ENCODE measurements at regions not wholly inside any gene's neighbourhood (a gene's known extent, or its start where the extent isn't known, plus 50 kb on each side); places are given as distances from the start of the nearest gene placed in this dataset.

DNA sequence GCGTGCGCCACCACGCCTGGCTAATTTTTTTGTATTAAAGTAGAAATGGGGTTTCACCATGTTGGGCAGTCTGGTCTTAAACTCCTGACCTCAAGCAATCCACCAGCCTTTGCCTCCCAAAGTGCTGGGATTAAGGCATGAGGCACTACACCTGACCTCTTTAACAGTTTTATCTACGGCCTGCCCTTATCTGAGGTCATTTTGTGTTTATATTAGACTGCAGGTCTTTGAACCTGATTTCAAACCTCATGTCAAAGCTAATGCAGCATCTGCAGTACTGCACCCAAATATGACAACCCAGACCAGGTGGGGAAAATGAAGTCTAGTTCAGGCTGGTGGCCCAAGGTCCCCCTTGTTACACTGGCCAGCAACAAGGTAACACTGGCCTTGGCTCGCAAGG is 89.3 kb upstream of the ARMC2 start:
- peaks cover 0 to 18% (median 0%) of the 10 kb centered on the region in 4 donors for H3K4me1 ChIP-seq
- no peak overlapping the region for H3K4me3 ChIP-seq
- H3K27ac ChIP-seq, result no peak overlapping the region
- TF ChIP-seq, protein P1, sequence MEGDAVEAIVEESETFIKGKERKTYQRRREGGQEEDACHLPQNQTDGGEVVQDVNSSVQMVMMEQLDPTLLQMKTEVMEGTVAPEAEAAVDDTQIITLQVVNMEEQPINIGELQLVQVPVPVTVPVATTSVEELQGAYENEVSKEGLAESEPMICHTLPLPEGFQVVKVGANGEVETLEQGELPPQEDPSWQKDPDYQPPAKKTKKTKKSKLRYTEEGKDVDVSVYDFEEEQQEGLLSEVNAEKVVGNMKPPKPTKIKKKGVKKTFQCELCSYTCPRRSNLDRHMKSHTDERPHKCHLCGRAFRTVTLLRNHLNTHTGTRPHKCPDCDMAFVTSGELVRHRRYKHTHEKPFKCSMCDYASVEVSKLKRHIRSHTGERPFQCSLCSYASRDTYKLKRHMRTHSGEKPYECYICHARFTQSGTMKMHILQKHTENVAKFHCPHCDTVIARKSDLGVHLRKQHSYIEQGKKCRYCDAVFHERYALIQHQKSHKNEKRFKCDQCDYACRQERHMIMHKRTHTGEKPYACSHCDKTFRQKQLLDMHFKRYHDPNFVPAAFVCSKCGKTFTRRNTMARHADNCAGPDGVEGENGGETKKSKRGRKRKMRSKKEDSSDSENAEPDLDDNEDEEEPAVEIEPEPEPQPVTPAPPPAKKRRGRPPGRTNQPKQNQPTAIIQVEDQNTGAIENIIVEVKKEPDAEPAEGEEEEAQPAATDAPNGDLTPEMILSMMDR (IDR thresholded peaks at IDR 0.05), result no peak
- TF ChIP-seq EP300 (IDR thresholded peaks at IDR 0.05), result no peak
- no peak for TF ChIP-seq POLR2A (IDR thresholded peaks at IDR 0.05)
- H3K9me3 ChIP-seq, result peaks cover 0 to 3% (median 0%) of the 10 kb centered on the region in 4 donors
- no peaks in the 10 kb centered on the region for H3K36me3 ChIP-seq
- WGBS, 2 donors, result 85 to 99% methylated on average over 5 of the region's 5 CpGs
- no peaks in the 10 kb centered on the region for H3K27me3 ChIP-seq
- DNase-seq (ENCODE audit: low spot score in 2 of 2), result no peak

DNA sequence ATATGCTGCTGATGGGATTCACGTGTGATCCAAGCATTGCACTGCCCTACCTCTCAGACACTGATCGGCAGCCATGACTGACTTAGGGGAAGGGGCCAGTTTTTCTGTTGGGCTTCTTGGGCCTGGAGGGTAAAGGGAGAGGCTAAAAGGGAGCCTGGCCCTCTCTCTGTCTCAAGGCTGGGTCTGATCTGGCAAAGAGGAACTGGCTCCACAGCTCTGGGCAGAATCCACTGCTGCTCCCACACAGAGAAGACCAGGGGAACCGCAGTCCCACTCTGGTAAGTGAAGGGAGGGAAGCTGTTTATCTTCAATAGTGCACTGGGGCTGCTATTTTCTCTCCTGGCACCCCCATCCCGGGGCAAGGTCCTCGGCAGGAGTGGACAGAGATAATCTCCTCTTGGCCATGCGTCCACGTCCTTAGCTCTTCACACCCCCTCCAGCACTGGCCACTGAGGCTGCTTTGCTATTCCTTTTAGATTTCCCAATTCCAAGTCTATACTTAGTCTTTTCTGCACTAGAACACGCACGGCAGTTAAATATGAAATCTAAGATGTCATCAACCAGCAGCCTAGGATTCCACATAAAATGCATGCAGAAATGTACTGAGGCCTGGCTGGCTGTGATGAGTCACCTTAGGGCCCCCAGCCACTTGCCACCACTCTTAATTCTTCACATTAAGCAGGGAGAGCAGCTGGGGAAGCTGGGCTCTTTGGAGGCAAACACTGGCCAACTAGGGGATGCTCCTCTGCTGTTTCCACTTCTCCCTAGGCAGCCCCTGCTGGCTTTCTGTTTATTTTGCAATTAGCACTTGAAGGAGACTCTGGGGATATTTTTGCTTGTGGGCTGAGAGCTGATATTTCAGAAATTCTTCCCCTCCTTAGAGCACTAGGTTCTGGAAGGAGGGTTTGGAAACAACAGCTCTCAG is 87.8 kb upstream of the ARMC2 start:
- no peak for DNase-seq (ENCODE audit: low spot score in 2 of 2)
- Histone ChIP-seq H3K9me3 (no peaks in the 10 kb centered on the region), H3K27me3 (no peaks in the 10 kb centered on the region), H3K27ac (no peak overlapping the region), H3K4me3 (no peak overlapping the region), H3K4me1 (peaks cover 0 to 28% (median 5%) of the 10 kb centered on the region in 4 donors), H3K36me3 (no peaks in the 10 kb centered on the region)
- 71 to 79% methylated on average over 8 to 9 of the region's 9 CpGs for WGBS, 2 donors
- TF ChIP-seq, protein P1 (IDR thresholded peaks at IDR 0.05), result no peak
- TF ChIP-seq POLR2A (IDR thresholded peaks at IDR 0.05) (no peak), EP300 (IDR thresholded peaks at IDR 0.05) (no peak)

DNA sequence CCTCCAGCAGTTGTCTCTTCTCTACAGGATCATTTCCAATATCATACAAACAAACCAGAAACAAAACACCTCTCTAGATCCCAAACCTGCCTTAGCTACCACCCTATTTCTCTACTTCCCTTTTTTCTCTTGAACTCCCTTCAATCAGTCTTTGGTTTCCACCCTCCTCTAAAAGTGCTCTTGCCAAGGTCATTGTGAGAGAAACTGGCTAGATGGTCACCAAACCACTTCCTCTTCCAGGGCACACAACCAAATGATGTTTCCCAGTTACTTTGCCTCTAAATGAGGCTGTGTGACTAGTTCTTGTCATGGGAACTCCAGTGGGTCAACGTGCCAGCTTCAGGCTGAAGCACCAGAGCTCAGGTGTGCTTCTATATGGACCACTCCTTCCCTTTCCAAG is 85.8 kb upstream of the ARMC2 start:
- no peaks in the 10 kb centered on the region for H3K9me3 ChIP-seq
- WGBS, 2 donors, result 92 to 95% methylated on average over 1 of the region's 1 CpG
- peaks cover 0 to 28% (median 5%) of the 10 kb centered on the region in 4 donors for H3K4me1 ChIP-seq
- H3K27me3 ChIP-seq, result no peaks in the 10 kb centered on the region
- TF ChIP-seq, protein P1 (IDR thresholded peaks at IDR 0.05), result no peak
- H3K27ac ChIP-seq, result no peak overlapping the region
- H3K4me3 ChIP-seq, result no peak overlapping the region
- no peaks in the 10 kb centered on the region for H3K36me3 ChIP-seq
- DNase-seq (ENCODE audit: low spot score in 2 of 2), result no peak

DNA sequence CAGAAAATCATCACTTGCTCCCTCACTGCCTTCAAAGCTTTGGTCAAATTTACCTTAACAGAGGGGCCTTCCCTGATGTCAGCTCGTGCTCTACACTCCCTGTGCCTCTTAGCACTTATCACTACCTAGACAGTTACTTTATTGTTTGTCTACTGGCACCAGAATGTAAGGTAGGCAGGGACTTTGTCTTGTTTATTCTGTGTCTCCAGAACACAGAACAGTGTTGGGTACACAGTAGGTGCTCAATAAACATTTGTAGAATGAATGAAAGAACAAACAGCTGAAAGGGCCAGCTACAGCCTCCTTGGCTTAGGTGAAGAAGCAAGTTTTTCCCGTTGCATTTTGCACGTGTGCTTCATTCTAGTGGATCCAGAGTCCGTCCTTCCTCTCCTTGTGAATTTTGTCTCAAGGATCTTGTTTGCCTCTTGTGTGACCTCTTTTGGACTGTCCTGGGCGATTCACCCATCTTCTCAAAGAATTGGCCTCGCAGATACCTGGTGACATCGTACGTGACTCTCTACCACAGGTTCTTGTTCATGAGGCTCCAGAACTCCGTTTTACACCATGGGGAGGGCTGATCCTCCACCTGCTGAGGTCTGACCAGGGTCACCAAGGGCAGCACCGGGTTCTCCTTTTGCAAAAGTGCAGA is 84.2 kb upstream of the ARMC2 start:
- Histone ChIP-seq H3K27ac (no peak overlapping the region), H3K4me3 (no peak overlapping the region), H3K4me1 (peaks cover 0 to 28% (median 5%) of the 10 kb centered on the region in 4 donors), H3K27me3 (no peaks in the 10 kb centered on the region), H3K36me3 (no peaks in the 10 kb centered on the region), H3K9me3 (no peaks in the 10 kb centered on the region)
- 71 to 73% methylated on average over 10 of the region's 10 CpGs for WGBS, 2 donors
- TF ChIP-seq, protein P1 (IDR thresholded peaks at IDR 0.05), result no peak
- TF ChIP-seq POLR2A (IDR thresholded peaks at IDR 0.05) (no peak), EP300 (IDR thresholded peaks at IDR 0.05) (no peak)
- no peak for DNase-seq (ENCODE audit: low spot score in 2 of 2)

DNA sequence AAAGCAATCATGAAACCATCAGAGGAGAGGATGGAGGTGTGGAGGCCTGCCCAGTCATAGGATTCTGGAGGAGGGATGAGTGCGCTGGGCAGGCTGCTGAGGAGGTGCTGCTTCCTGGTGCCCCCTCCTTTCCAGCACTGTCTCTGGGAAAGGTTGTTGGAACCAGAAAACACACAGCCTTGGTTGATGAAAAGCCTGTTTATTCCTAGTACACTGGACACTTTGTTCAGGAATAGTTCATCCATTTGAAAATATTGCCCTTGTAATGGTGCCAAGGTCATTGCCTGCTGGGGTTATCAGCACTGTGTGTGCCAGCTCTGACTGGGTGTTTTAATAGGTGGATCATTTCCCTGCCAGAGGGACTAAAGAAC is 83.7 kb upstream of the ARMC2 start:
- TF ChIP-seq EP300 (IDR thresholded peaks at IDR 0.05) (peak in 1 of 2 donors; percentile 41), POLR2A (IDR thresholded peaks at IDR 0.05) (no peak)
- WGBS, 2 donors, result 50 to 53% methylated on average over 1 of the region's 1 CpG

More for the DNA sequence above, 83.7 kb upstream of the ARMC2 start:
- DNase-seq (ENCODE audit: low spot score in 2 of 2), result peak in 1 of 2 donors; percentile 3
- no peak overlapping the region for H3K4me3 ChIP-seq
- no peaks in the 10 kb centered on the region for H3K27me3 ChIP-seq
- H3K36me3 ChIP-seq, result no peaks in the 10 kb centered on the region
- no peaks in the 10 kb centered on the region for H3K9me3 ChIP-seq
- H3K4me1 ChIP-seq, result peaks cover 0 to 28% (median 5%) of the 10 kb centered on the region in 4 donors
- H3K27ac ChIP-seq, result no peak overlapping the region
